Suprapubic skin (tissue), 4 donors: ENCODE measurements at regions not wholly inside any gene's neighbourhood (a gene's known extent, or its start where the extent isn't known, plus 50 kb on each side); places are given as distances from the start of the nearest gene placed in this dataset.

Experiments
- DNase-seq, 2 donors: peaks; one replicate each; pipeline ENCODE4 v3.0.0-alpha.2; 2019; ENCODE audit warnings: low spot score in 2 of 2
- H3K27ac ChIP-seq: fragments of 200-600 bp; sonication (generic); one replicate; pipeline ENCODE4 v1.5.1; 2019
- H3K27me3 ChIP-seq: fragments of 200-600 bp; sonication (generic); one replicate; pipeline ENCODE4 v1.5.1; 2019
- H3K36me3 ChIP-seq: fragments of 200-600 bp; sonication (generic); one replicate; pipeline ENCODE4 v1.5.1; 2019
- H3K4me1 ChIP-seq: fragments of 200-600 bp; sonication (generic); one replicate; pipeline ENCODE4 v1.5.1; 2019
- H3K4me3 ChIP-seq: fragments of 200-600 bp; sonication (generic); one replicate; pipeline ENCODE4 v1.5.1; 2019; ENCODE audit warnings: mild to moderate bottlenecking
- H3K9me3 ChIP-seq: fragments of 200-600 bp; sonication (generic); one replicate; pipeline ENCODE4 v1.5.1; 2019
- CTCF ChIP-seq, 2 donors: fragments of 200-600 bp in 1 of 2; fragments of 450-650 bp in 1 of 2; sonication (generic) in 1 of 2; IDR thresholded peaks; one replicate each; pipeline ENCODE4 v1.5.1; 2016 to 2019; ENCODE audit warnings: antibody characterized with exemption in 2 of 2, mild to moderate bottlenecking in 1 of 2, moderate library complexity in 1 of 2
- EP300 ChIP-seq: sonication (generic); formaldehyde crosslinking; IDR thresholded peaks from one replicate; pipeline ENCODE4 v1.6.1; 2017; ENCODE audit warnings: antibody characterized with exemption
- POLR2A ChIP-seq, 2 donors: fragments of 450-650 bp; IDR thresholded peaks; one replicate each; pipeline ENCODE4 v1.6.1; 2017; ENCODE audit warnings: antibody characterized with exemption in 2 of 2, mild to moderate bottlenecking in 2 of 2, moderate library complexity in 2 of 2
- POLR2AphosphoS5 ChIP-seq, 3 donors: sonication (generic); formaldehyde crosslinking; IDR thresholded peaks; one replicate each; pipeline ENCODE4 v1.6.1; 2017; ENCODE audit warnings: antibody characterized with exemption in 3 of 3
- WGBS: methylation state at CpG from one replicate; pipeline ENCODE4 v1.1.5; 2018; 5-methylcytosine and 5-hydroxymethylcytosine counted together

DNA sequence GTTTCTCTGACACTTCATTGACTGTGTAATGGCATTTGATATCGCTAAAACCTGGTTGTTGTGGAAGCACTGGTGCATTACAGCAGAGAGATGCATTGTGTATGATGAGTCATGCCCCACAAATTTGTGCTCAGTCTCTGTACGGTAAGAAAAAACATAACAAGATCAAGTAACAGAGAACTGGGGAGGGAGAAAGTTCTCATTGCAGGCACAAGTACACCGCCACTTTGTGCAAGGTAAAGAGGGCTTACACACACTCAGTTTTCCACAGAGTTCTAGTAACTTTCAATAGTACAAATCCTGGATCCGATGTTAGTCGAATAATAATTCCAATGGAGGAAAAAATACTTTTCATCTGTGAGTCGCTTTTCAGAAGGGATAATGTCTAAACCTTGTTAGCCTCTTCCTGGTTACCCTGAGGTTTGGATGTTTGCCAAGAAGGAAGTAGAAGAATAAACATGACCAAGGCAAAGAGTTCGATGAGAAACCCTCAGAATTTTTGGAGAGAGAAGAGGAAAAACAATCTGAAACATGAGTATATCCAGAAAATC is 512.5 kb upstream of the SLIT2 start:
- 47% methylated on average over 7 of the region's 7 CpGs for WGBS
- Histone ChIP-seq H3K36me3 (no peaks in the 10 kb centered on the region), H3K4me3 (no peak overlapping the region), H3K9me3 (no peaks in the 10 kb centered on the region), H3K27ac (no peak overlapping the region), H3K27me3 (no peaks in the 10 kb centered on the region), H3K4me1 (no peaks in the 10 kb centered on the region)
- DNase-seq = no peak
- TF ChIP-seq POLR2A (IDR thresholded peaks at IDR 0.05) (no peak), POLR2AphosphoS5 (IDR thresholded peaks at IDR 0.05) (no peak), EP300 (no peak), CTCF (IDR thresholded peaks at IDR 0.05) (no peak)

DNA sequence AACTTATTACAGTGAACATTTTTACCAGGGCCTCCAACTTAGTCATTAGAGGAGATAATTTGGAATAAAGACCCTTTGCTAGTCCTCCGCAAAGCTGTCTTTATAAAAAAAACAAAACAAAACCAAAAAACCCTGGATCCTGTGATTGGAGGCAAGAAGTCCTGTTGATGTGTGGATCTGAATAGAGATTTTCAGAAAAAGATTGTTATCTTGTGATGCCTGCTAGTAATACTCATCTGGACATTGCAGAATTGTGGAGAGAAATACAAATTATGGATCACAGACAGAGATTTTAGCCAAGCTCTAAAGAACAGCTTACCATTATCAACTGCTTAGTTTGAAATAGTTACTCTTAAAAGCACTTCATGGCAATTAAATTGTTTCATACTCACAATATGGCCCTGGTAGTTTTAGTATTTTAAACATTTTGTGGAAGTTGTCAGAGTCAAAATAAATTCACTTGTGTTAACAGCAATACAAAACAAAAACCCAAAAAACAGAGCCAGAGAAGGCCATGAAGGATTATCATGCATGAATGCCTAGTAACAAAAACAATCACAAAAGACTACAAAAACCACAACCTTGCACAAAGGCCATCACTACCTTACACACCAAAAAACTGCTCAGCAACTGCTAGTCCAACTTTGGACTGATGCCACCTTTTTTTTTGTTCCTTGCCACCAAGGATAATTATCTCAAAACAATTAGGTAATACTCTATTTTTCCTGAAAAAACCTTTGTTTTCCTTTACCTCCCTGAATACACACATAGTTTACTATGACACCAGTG is 514.5 kb upstream of the SLIT2 start:
- 100% methylated on average over 1 of the region's 1 CpG for WGBS
- no peaks in the 10 kb centered on the region for H3K36me3 ChIP-seq
- DNase-seq = no peak
- no peak overlapping the region for H3K27ac ChIP-seq
- H3K9me3 ChIP-seq = no peaks in the 10 kb centered on the region
- TF ChIP-seq CTCF (IDR thresholded peaks at IDR 0.05) (no peak), POLR2AphosphoS5 (IDR thresholded peaks at IDR 0.05) (no peak), EP300 (no peak), POLR2A (IDR thresholded peaks at IDR 0.05) (no peak)
- no peaks in the 10 kb centered on the region for H3K4me1 ChIP-seq
- H3K27me3 ChIP-seq = no peaks in the 10 kb centered on the region
- no peak overlapping the region for H3K4me3 ChIP-seq

DNA sequence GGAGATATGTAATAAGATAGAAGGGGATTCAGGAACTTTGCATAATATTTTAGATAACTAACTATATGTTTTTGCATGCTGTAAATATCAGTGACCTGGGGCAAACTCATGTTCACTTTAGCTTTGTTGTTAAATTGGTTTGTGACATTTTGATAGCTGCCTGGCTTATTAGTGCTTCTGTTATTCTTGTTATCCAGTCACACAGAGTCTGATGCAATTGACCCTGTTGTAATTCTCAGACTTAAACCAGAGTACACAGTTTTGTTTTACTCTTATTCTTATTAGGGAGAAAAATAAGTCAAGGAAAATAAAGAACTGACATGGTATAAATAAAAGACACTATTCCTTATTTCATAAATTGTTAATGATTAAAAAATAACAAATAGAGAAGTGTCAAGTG is 516.7 kb upstream of the SLIT2 start:
- H3K27me3 ChIP-seq = no peaks in the 10 kb centered on the region
- no peaks in the 10 kb centered on the region for H3K4me1 ChIP-seq
- no peak for DNase-seq
- no peak for TF ChIP-seq POLR2AphosphoS5 (IDR thresholded peaks at IDR 0.05)
- no peak for TF ChIP-seq EP300
- no peak for TF ChIP-seq POLR2A (IDR thresholded peaks at IDR 0.05)
- TF ChIP-seq CTCF (IDR thresholded peaks at IDR 0.05) = no peak
- no peak overlapping the region for H3K4me3 ChIP-seq
- H3K27ac ChIP-seq = no peak overlapping the region
- H3K36me3 ChIP-seq = no peaks in the 10 kb centered on the region
- no peaks in the 10 kb centered on the region for H3K9me3 ChIP-seq

DNA sequence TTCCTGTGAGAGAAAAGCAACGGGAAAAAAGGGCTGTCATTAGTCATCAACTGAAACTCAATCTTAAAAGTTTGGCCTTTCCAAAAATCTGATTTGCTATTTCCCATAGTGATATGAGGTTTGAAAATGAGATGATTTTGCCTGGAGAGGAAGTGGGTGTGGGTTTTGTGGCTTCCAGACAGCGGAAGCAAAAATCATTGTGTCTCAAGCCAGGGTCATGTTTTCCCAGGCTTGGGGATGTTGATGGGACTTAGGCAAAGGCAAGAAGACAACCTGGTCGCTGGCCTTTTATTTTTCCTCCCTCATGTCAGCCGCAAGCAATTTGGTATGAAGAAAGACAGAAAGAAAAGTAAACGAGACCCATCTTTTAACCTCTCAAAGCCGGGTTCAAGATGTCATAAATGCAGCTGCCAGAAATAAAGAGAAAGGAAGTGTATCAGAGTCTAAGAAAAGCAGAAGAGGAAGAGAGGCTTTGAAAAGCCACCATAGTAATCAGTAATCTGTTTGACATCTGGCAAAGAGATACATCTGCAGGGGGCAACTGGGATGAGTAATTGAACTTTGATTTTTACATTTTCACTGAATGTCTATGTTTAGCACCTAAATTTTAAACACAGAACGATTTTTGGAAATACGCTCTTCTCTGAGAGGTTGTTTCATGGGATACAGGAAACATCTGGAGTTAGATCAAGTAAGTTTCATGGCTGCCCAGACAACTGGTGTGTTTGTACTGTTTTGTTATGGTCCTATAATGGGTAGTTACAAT is 521.6 kb upstream of the SLIT2 start:
- H3K4me3 ChIP-seq = no peak overlapping the region
- no peaks in the 10 kb centered on the region for H3K9me3 ChIP-seq
- TF ChIP-seq POLR2AphosphoS5 (IDR thresholded peaks at IDR 0.05) = no peak
- TF ChIP-seq CTCF (IDR thresholded peaks at IDR 0.05) = no peak
- no peak for TF ChIP-seq POLR2A (IDR thresholded peaks at IDR 0.05)
- TF ChIP-seq EP300 = no peak
- DNase-seq = no peak
- WGBS = 45% methylated on average over 8 of the region's 8 CpGs
- no peaks in the 10 kb centered on the region for H3K36me3 ChIP-seq
- H3K4me1 ChIP-seq = no peaks in the 10 kb centered on the region
- no peaks in the 10 kb centered on the region for H3K27me3 ChIP-seq
- no peak overlapping the region for H3K27ac ChIP-seq

DNA sequence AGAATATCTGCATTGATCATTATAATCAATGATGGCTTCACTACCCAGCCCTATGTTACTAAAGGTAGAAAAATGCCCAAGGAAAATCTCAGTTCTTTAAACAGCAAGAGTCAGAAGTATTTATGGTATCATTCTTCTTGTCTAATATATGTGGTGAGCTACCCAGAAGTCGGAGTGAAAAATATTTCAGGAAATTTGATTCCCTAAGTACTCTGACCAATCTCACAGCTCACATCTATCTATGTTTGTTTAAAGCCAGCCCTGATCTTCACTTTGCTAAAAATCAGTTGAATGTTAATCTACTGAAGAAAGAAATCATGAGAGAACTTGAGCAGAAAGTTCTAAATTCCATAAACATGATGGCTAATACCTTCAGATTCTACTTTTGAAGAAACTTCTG is 522.9 kb upstream of the SLIT2 start:
- no peaks in the 10 kb centered on the region for H3K9me3 ChIP-seq
- TF ChIP-seq EP300 = no peak
- no peak for TF ChIP-seq POLR2A (IDR thresholded peaks at IDR 0.05)
- TF ChIP-seq POLR2AphosphoS5 (IDR thresholded peaks at IDR 0.05) = no peak
- no peak for TF ChIP-seq CTCF (IDR thresholded peaks at IDR 0.05)
- H3K4me1 ChIP-seq = no peaks in the 10 kb centered on the region
- DNase-seq = no peak
- H3K27ac ChIP-seq = no peak overlapping the region
- no peak overlapping the region for H3K4me3 ChIP-seq
- 54% methylated on average over 1 of the region's 1 CpG for WGBS
- H3K27me3 ChIP-seq = no peaks in the 10 kb centered on the region
- no peaks in the 10 kb centered on the region for H3K36me3 ChIP-seq
